Calu3 (cell line): ENCODE measurements at regions not wholly inside any gene's neighbourhood (a gene's known extent, or its start where the extent isn't known, plus 50 kb on each side); places are given as distances from the start of the nearest gene placed in this dataset.

Experiments
- BruUV-seq: library from RNA; stranded (reverse); fragments of 400-500 nt; replicated peaks from 2 replicates; lab custom pipeline; 2021; lab: Mats Ljungman, UMichigan
- CTCF ChIA-PET: fragments of 300-600 bp; sonication (Branson Sonifier 250); formaldehyde crosslinking; loops from one replicate; lab custom pipeline; 2022; ENCODE audit warnings: antibody characterized with exemption; lab: Charles Lee
- DNase-seq: peaks from one replicate; pipeline ENCODE4 v3.0.0; 2022
- H3K27ac Mint-ChIP-seq: one replicate; pipeline ENCODE4 v1.8.0; 2022; ENCODE audit warnings: mixed read lengths; ENCODE audit not compliant: unreplicated experiment
- H3K27me3 Mint-ChIP-seq: one replicate; pipeline ENCODE4 v1.8.0; 2022; ENCODE audit warnings: mixed read lengths; ENCODE audit not compliant: unreplicated experiment
- H3K36me3 Mint-ChIP-seq: one replicate; pipeline ENCODE4 v1.8.0; 2022; ENCODE audit warnings: mild to moderate bottlenecking, moderate library complexity, mixed read lengths; ENCODE audit not compliant: insufficient read depth, unreplicated experiment
- H3K4me1 Mint-ChIP-seq: one replicate; pipeline ENCODE4 v1.8.0; 2022; ENCODE audit warnings: mild to moderate bottlenecking, low read depth, mixed read lengths; ENCODE audit not compliant: unreplicated experiment
- H3K4me3 Mint-ChIP-seq: one replicate; pipeline ENCODE4 v1.8.0; 2022; ENCODE audit warnings: mild to moderate bottlenecking, low read depth, moderate library complexity, mixed read lengths; ENCODE audit not compliant: unreplicated experiment
- H3K9me3 Mint-ChIP-seq: one replicate; pipeline ENCODE4 v1.8.0; 2022; ENCODE audit warnings: low read depth, mixed read lengths; ENCODE audit not compliant: unreplicated experiment
- intact Hi-C: fragments of 100-400 bp; cut with micrococcal nuclease; formaldehyde crosslinking; loops from one replicate; pipeline ENCODE4 v1.10.0; 2022; ENCODE audit not compliant: unreplicated experiment
- TF ChIP-seq, protein P1 (sequence below): fragments of 200-600 bp; IDR thresholded peaks from one replicate; pipeline ENCODE4 v1.8.0; 2022; ENCODE audit warnings: antibody characterized with exemption; ENCODE audit not compliant: unreplicated experiment

DNA sequence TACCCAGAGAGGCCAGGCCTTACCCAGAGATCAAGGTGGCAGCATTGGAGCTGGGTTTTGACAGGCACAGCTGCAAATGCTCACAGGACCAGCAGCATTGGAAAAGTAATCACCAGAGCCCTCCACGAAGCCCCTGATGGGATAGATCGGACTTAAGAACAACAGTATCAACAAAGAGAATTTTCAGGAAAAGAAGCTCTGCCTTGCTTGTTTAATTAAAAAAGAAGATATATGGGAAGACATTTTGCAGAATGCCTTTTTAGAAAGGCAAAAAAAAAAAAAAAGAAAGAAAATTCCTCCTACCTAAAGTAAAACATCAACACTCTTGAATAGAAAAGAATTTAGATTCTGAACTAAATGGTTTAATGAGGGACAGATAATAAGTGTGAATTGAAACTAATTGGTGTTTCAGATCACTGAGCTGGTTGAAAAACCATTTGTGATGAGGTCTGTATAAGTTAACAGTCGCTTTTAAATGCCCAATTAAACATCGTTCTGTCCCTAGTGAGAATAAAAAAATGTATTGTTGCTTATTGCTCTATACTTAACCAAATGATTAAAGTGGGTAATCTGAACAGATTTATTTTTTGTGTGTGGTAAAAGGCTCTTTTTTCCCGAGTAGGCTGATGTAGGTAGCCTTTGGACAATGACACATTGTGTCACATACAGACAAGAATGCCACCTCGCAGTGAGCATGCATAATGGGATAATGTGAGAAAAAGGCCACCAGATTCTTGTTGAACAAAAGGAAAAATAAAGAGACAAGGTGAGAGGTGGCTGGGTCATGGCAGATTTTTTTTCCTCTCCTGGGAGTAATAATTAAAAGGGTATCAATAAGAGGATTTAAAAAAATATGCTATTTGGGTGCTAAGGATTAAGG, 93.0 kb upstream of the ARGLU1 start:
- CTCF ChIA-PET = no interaction called here
- Mint-ChIP-seq H3K36me3 (no peaks in the 10 kb centered on the region), H3K9me3 (no peaks in the 10 kb centered on the region), H3K4me1 (no peaks in the 10 kb centered on the region), H3K4me3 (no peak overlapping the region), H3K27me3 (no peaks in the 10 kb centered on the region), H3K27ac (no peak overlapping the region)
- no TSS peak for BruUV-seq
- no peak for DNase-seq
- intact Hi-C loops = no loop called here
- TF ChIP-seq, protein P1, sequence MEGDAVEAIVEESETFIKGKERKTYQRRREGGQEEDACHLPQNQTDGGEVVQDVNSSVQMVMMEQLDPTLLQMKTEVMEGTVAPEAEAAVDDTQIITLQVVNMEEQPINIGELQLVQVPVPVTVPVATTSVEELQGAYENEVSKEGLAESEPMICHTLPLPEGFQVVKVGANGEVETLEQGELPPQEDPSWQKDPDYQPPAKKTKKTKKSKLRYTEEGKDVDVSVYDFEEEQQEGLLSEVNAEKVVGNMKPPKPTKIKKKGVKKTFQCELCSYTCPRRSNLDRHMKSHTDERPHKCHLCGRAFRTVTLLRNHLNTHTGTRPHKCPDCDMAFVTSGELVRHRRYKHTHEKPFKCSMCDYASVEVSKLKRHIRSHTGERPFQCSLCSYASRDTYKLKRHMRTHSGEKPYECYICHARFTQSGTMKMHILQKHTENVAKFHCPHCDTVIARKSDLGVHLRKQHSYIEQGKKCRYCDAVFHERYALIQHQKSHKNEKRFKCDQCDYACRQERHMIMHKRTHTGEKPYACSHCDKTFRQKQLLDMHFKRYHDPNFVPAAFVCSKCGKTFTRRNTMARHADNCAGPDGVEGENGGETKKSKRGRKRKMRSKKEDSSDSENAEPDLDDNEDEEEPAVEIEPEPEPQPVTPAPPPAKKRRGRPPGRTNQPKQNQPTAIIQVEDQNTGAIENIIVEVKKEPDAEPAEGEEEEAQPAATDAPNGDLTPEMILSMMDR = no peak

DNA sequence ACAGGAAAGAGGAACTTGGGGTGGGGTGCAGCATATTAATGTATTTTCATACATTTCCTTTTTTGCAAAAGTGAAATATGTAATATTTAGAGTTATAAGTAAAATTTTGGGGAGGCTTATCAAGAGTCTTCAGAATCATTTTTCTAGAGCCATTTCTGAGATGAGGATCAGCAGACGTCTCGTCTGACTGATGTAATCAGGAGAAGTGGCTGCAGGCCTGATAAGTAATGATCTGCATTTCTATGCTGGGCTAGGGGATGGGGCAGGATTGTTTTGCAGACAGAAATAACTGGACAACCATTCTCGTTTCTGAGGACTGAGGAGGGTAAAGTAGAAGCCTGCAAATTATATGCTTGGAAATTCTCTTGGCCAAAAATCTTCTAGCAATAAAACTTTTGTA, 89.2 kb upstream of the ARGLU1 start:
- no peaks in the 10 kb centered on the region for H3K4me1 Mint-ChIP-seq
- no peak overlapping the region for H3K27ac Mint-ChIP-seq
- intact Hi-C loops = no loop called here
- no peaks in the 10 kb centered on the region for H3K9me3 Mint-ChIP-seq
- CTCF ChIA-PET = no interaction called here
- H3K36me3 Mint-ChIP-seq = no peaks in the 10 kb centered on the region
- no peak for DNase-seq
- H3K4me3 Mint-ChIP-seq = no peak overlapping the region
- no TSS peak for BruUV-seq
- TF ChIP-seq, protein P1 = no peak
- H3K27me3 Mint-ChIP-seq = no peaks in the 10 kb centered on the region

DNA sequence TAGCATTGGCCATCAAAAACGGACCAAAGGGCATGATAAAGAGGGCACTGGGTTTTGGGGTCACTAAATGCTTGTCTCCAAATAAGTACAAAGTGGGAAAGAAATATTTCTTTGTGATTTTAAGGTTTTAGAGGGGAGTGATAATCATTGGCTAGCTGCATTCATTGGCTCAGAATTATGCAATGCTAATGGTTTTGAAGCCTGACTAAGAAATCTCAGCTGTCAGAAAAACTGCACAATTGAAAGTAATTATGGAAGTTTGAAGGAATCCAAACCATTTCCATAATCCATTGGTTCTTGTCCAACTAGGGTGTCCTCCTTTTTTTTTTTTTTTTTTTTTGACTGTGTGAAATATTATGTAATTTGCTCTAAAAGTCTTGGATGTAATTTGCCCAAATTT, 88.2 kb upstream of the ARGLU1 start:
- intact Hi-C loops = no loop called here
- Mint-ChIP-seq H3K27ac (no peak overlapping the region), H3K4me3 (no peak overlapping the region), H3K27me3 (no peaks in the 10 kb centered on the region), H3K36me3 (no peaks in the 10 kb centered on the region), H3K9me3 (no peaks in the 10 kb centered on the region), H3K4me1 (no peaks in the 10 kb centered on the region)
- CTCF ChIA-PET = no interaction called here
- no TSS peak for BruUV-seq
- DNase-seq = no peak
- TF ChIP-seq, protein P1 = no peak

DNA sequence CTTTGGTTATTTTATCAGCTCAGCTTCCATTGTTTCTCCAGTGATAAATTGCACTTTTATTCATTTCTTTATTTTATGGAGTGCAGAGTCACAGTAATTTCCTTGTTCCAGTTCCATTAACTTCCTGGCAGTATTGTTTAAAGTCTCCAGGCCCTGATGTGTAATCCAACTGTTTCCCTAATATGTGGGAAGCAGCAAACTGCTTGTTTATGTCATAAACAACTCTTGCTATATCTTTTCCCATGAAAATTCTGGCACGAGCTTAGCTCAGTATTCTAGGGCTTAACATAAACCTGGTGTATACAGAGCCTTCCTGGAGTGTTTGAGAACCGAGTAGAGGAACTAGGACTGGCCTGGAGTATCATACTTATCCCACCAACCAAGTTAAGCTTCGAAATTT, 83.5 kb upstream of the ARGLU1 start:
- no peak for DNase-seq
- Mint-ChIP-seq H3K27me3 (no peaks in the 10 kb centered on the region), H3K9me3 (no peaks in the 10 kb centered on the region), H3K36me3 (no peaks in the 10 kb centered on the region), H3K4me1 (no peaks in the 10 kb centered on the region), H3K27ac (no peak overlapping the region), H3K4me3 (no peak overlapping the region)
- BruUV-seq = no TSS peak
- intact Hi-C loops = no loop called here
- TF ChIP-seq, protein P1 = no peak
- CTCF ChIA-PET = no interaction called here
